Epithelial cell of esophagus (primary cell): ENCODE measurements at regions not wholly inside any gene's neighbourhood (a gene's known extent, or its start where the extent isn't known, plus 50 kb on each side); places are given as distances from the start of the nearest gene placed in this dataset.

ENCODE experiments used
- DNase-seq: peaks from one replicate; pipeline ENCODE4 v3.0.0; 2010; ENCODE audit warnings: low read depth
- H3K4me3 ChIP-seq: 2 replicates; pipeline ENCODE4 v1.5.1; 2011; ENCODE audit warnings: mild to moderate bottlenecking, low read length, control low read depth
- CTCF ChIP-seq: IDR thresholded peaks from 2 replicates; pipeline ENCODE4 v1.5.1; 2011; ENCODE audit warnings: low read depth, mild to moderate bottlenecking, low read length, control low read depth, inconsistent platforms; ENCODE audit not compliant: insufficient read depth; ENCODE audit errors: missing control alignments

DNA sequence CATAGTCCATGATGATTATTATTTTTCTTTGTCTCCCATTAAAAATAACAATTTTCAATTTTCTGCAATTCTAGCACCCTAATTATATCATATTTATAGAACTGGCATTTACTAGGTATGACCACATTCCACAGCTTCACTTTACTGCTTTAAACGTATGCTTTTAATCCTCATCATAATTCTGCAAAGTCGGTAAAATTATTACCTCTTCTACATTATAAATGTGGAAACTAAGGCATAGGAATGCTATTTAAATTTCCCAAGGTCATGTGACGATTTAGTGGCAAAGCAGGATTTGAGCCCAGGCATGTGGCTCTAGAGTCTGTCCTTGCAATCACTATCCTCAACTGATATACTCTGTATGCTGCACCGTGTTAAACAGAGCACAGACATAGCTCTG lies 866.4 kb downstream of the EPHA4 start:
- TF ChIP-seq CTCF: no peak
- DNase-seq: no peak
- H3K4me3 ChIP-seq: no peak overlapping the region

- no peak for DNase-seq
- no peak overlapping the region for H3K4me3 ChIP-seq
- no peak for TF ChIP-seq CTCF
Measured at GRCh38 chr2:220707261-220707660, 864.8 kb downstream of the EPHA4 start.

- no peak overlapping the region for H3K4me3 ChIP-seq
- TF ChIP-seq CTCF: no peak
- DNase-seq: peak; percentile 8
Measured at GRCh38 chr2:220708366-220708765, 863.7 kb downstream of the EPHA4 start.

DNA sequence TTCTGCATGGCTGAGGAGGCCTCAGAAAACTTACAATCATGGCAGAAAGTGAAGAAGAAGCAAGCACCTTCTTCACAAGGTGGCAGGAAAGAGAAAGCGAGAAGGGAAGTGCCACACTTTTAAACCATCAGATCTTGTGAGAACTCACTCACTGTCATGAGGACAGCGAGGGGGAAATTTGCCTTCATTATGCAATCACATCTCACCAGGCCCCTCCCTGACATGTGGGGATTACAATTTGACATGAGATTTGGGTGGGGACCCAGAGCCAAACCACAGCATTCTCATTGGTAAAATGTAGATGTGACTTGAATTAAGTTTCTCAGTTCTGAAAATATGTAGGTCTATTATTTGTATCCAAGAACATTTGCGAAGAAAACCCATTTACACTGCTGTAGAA lies 854.8 kb downstream of the EPHA4 start:
- H3K4me3 ChIP-seq: no peak overlapping the region
- no peak for TF ChIP-seq CTCF
- DNase-seq: no peak

- no peak for DNase-seq
- TF ChIP-seq CTCF: no peak
- H3K4me3 ChIP-seq: no peak overlapping the region
Measured at GRCh38 chr2:220736778-220737177, 835.3 kb downstream of the EPHA4 start.

- TF ChIP-seq CTCF: no peak
- H3K4me3 ChIP-seq: no peak overlapping the region
- no peak for DNase-seq
Measured at GRCh38 chr2:220743203-220743602, 828.9 kb downstream of the EPHA4 start.

GRCh38 chr2:220744861-220745260 lies 827.2 kb downstream of the EPHA4 start:
- no peak for DNase-seq
- no peak overlapping the region for H3K4me3 ChIP-seq
- no peak for TF ChIP-seq CTCF
